ENCODE measurements at regions not wholly inside any gene's neighbourhood (a gene's known extent, or its start where the extent isn't known, plus 50 kb on each side); places are given as distances from the start of the nearest gene placed in this dataset.

GRCh38 chr3:27025718-27026117 is 343.5 kb downstream of the NEK10 start (continued):
- TF ChIP-seq NR3C1 (CRISPR knock-in tag; IDR thresholded peaks at IDR 0.05) (no peak), PHB2 (IDR thresholded peaks at IDR 0.05; ENCODE audit: partially characterized antibody) (no peak), KDM5B (CRISPR knock-in tag; IDR thresholded peaks at IDR 0.05; ENCODE audit: borderline replicate concordance) (no peak), KMT2B (CRISPR knock-in tag; IDR thresholded peaks at IDR 0.05) (no peak), U2AF1 (optimal IDR thresholded peaks at IDR 0.05; ENCODE audit: low read depth, low read length) (no peak), HOXA5 (CRISPR knock-in tag; IDR thresholded peaks at IDR 0.05) (no peak), ZNF557 (CRISPR knock-in tag; IDR thresholded peaks at IDR 0.05) (no peak)
- TF ChIP-seq, protein P1, sequence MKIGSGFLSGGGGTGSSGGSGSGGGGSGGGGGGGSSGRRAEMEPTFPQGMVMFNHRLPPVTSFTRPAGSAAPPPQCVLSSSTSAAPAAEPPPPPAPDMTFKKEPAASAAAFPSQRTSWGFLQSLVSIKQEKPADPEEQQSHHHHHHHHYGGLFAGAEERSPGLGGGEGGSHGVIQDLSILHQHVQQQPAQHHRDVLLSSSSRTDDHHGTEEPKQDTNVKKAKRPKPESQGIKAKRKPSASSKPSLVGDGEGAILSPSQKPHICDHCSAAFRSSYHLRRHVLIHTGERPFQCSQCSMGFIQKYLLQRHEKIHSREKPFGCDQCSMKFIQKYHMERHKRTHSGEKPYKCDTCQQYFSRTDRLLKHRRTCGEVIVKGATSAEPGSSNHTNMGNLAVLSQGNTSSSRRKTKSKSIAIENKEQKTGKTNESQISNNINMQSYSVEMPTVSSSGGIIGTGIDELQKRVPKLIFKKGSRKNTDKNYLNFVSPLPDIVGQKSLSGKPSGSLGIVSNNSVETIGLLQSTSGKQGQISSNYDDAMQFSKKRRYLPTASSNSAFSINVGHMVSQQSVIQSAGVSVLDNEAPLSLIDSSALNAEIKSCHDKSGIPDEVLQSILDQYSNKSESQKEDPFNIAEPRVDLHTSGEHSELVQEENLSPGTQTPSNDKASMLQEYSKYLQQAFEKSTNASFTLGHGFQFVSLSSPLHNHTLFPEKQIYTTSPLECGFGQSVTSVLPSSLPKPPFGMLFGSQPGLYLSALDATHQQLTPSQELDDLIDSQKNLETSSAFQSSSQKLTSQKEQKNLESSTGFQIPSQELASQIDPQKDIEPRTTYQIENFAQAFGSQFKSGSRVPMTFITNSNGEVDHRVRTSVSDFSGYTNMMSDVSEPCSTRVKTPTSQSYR (CRISPR knock-in tag; IDR thresholded peaks at IDR 0.05; ENCODE audit: borderline replicate concordance) = no peak

- BruUV-seq (replicated peaks) = no TSS peak
- no peaks in the 10 kb centered on the region for H4K20me1 ChIP-seq (ENCODE audit: insufficient read depth, low read length)
These were observed 337.7 kb downstream of the NEK10 start for GRCh38 chr3:27031476-27031875.

More at GRCh38 chr3:27031476-27031875, 337.7 kb downstream of the NEK10 start:
- H3K27ac ChIP-seq (ENCODE audit: extremely low read length, insufficient read depth, low read length) = no peak overlapping the region
- in situ Hi-C loops (cut with HindIII; ENCODE audit: extremely low pct_ligation_motif_present, low pct_unique_long_range_greater_than_20kb) (no loop called here), intact Hi-C loops (cut with micrococcal nuclease; ENCODE audit: unreplicated experiment) (no loop called here)
- no peak overlapping the region for H3K4me2 ChIP-seq (ENCODE audit: low read depth, low read length)
- no peak for FAIRE-seq
- H3K9me3 ChIP-seq (ENCODE audit: low read length) = no peaks in the 10 kb centered on the region
- TF ChIP-seq HOXA9 (CRISPR knock-in tag; IDR thresholded peaks at IDR 0.05; ENCODE audit: borderline replicate concordance) (no peak), SIN3B (IDR thresholded peaks at IDR 0.05; ENCODE audit: low read length) (no peak), ZKSCAN5 (CRISPR knock-in tag; IDR thresholded peaks at IDR 0.05) (no peak), CAMTA2 (CRISPR knock-in tag; IDR thresholded peaks at IDR 0.05; ENCODE audit: borderline replicate concordance) (no peak), ZNF251 (CRISPR knock-in tag; IDR thresholded peaks at IDR 0.05) (no peak), NFE2L2 (IDR thresholded peaks at IDR 0.05; ENCODE audit: low read length) (no peak), SRSF9 (IDR thresholded peaks at IDR 0.05; ENCODE audit: borderline replicate concordance, insufficient read depth, low read depth, low read length, poor library complexity, severe bottlenecking) (no peak), ZNF543 (CRISPR knock-in tag; IDR thresholded peaks at IDR 0.05) (no peak), ZFP37 (CRISPR knock-in tag; IDR thresholded peaks at IDR 0.05; ENCODE audit: borderline replicate concordance) (no peak), PRMT3 (CRISPR knock-in tag; IDR thresholded peaks at IDR 0.05; ENCODE audit: borderline replicate concordance, low read depth) (no peak), ZNF484 (CRISPR knock-in tag; IDR thresholded peaks at IDR 0.05; ENCODE audit: borderline replicate concordance, low read depth) (no peak), CC2D1A (CRISPR knock-in tag; IDR thresholded peaks at IDR 0.05) (no peak), ZSCAN22 (CRISPR knock-in tag; IDR thresholded peaks at IDR 0.05) (no peak), MTA1 (CRISPR knock-in tag; IDR thresholded peaks at IDR 0.05; ENCODE audit: borderline replicate concordance) (no peak), RCOR2 (CRISPR knock-in tag; IDR thresholded peaks at IDR 0.05) (no peak), TAF15 (IDR thresholded peaks at IDR 0.05; ENCODE audit: low read depth, low read length, poor library complexity, severe bottlenecking) (no peak)
- H3K36me3 ChIP-seq (replicated peaks in 1 of 2; ENCODE audit: control insufficient read depth in 1 of 2, insufficient read depth in 2 of 2, low read length in 2 of 2) = no peaks in the 10 kb centered on the region
- POLR2A ChIA-PET = no interaction called here
- CTCF ChIA-PET (ENCODE audit: low intra/inter-chr PET ratio, low total read pairs) = no interaction called here
- no peaks in the 10 kb centered on the region for H3K4me1 ChIP-seq (ENCODE audit: insufficient read depth, low read length)
- 12% methylated on average over 4 of the region's 4 CpGs for WGBS (ENCODE audit: low lambda C conversion rate)
- no peaks in the 10 kb centered on the region for H3K79me2 ChIP-seq (ENCODE audit: insufficient read depth, low read length)
- no peak overlapping the region for H3K9ac ChIP-seq (ENCODE audit: insufficient read depth, low read depth, low read length)
- no peak for DNase-seq (ENCODE audit: low spot score)
- no peaks in the 10 kb centered on the region; a peak in 1 of 5 replicates for H3K27me3 ChIP-seq (ENCODE audit: control insufficient read depth in 1 of 2, insufficient read depth in 2 of 2, low read length in 2 of 2)
- no peak overlapping the region for H3K4me3 ChIP-seq (replicated peaks in 1 of 3; ENCODE audit: insufficient read depth in 1 of 3, low read depth in 2 of 3, low read length in 3 of 3)
- no peak overlapping the region for H2AFZ ChIP-seq (ENCODE audit: low read length)
- ATAC-seq = no peak

All from HepG2 (cell line).